HepG2 (cell line): ENCODE measurements at regions not wholly inside any gene's neighbourhood (a gene's known extent, or its start where the extent isn't known, plus 50 kb on each side); places are given as distances from the start of the nearest gene placed in this dataset.

Experiments used
- ATAC-seq: fragments of 200-7000 bp; cut with Tn5 transposase; 3 replicates; pipeline ENCODE4 v1.9.1; 2020; ENCODE audit warnings: mild to moderate bottlenecking, moderate library complexity
- BruUV-seq: library from RNA; stranded (reverse); fragments of 400-500 nt; replicated peaks from 2 replicates; lab custom pipeline; 2021; lab: Mats Ljungman, UMichigan
- CTCF ChIA-PET: fragments of 300-600 bp; formaldehyde crosslinking; extraction: SDS; loops from one replicate; lab custom pipeline; 2021; ENCODE audit warnings: low total read pairs, inconsistent platforms, low intra/inter-chr PET ratio; lab: Yijun Ruan, JAX
- POLR2A ChIA-PET: fragments of 350-600 bp; sonication (Branson Sonifier 250); formaldehyde crosslinking; loops from one replicate; lab custom pipeline; 2020; ENCODE audit warnings: antibody characterized with exemption, inconsistent platforms; lab: Yijun Ruan, JAX
- DNase-seq: peaks from one replicate; pipeline ENCODE4 v3.0.0-alpha.2; 2015; ENCODE audit warnings: low spot score
- FAIRE-seq: peaks from 3 replicates; lab custom pipeline; 2011; peaks lifted over from hg19 to GRCh38; lab: Jason Lieb, UNC
- H2AFZ ChIP-seq: one replicate; pipeline ENCODE4 v1.6.1; 2011; ENCODE audit warnings: low read length, inconsistent platforms
- H3K27ac ChIP-seq: fragments of 300-600 bp; 3 replicates; pipeline ENCODE4 v1.8.0; 2011; ENCODE audit warnings: mixed run types, mild to moderate bottlenecking, mixed read lengths, low read length, inconsistent platforms; ENCODE audit not compliant: insufficient read depth; ENCODE audit errors: extremely low read length
- H3K27me3 ChIP-seq, 2 experiments: fragments of 200-600 bp in 1 of 2; 2 replicates in 1 of 2; 3 replicates in 1 of 2; pipeline versions ENCODE4 v1.6.0 to v1.8.0; 2011; ENCODE audit warnings: low read length in 2 of 2, mild to moderate bottlenecking in 2 of 2, moderate library complexity in 2 of 2, inconsistent platforms in 1 of 2; ENCODE audit not compliant: insufficient read depth in 2 of 2, control insufficient read depth in 1 of 2
- H3K36me3 ChIP-seq, 2 experiments: fragments of 200-600 bp in 1 of 2; replicated peaks in 1 of 2; 2 replicates in 1 of 2; 3 replicates in 1 of 2; pipeline versions ENCODE4 v1.5.1 to v1.8.0; 2011; ENCODE audit warnings: low read length in 2 of 2, inconsistent platforms in 1 of 2; ENCODE audit not compliant: insufficient read depth in 2 of 2, control insufficient read depth in 1 of 2
- H3K4me1 ChIP-seq: 2 replicates; pipeline ENCODE4 v1.5.1; 2012; ENCODE audit warnings: low read length, inconsistent platforms; ENCODE audit not compliant: insufficient read depth
- H3K4me2 ChIP-seq: 2 replicates; pipeline ENCODE4 v1.6.0; 2011; ENCODE audit warnings: low read depth, low read length, inconsistent platforms
- H3K4me3 ChIP-seq, 3 experiments: fragments of 200-600 bp in 1 of 3; sonication (generic), shearing (Covaris generic) in 1 of 3; replicated peaks in 1 of 3; 2 replicates each; pipeline ENCODE4 v1.5.1; 2011 to 2016; ENCODE audit warnings: low read length in 3 of 3, inconsistent platforms in 2 of 3, low read depth in 2 of 3, mild to moderate bottlenecking in 2 of 3, control low read depth in 1 of 3, mixed read lengths in 1 of 3; ENCODE audit not compliant: insufficient read depth in 1 of 3
- H3K79me2 ChIP-seq: one replicate; pipeline ENCODE4 v1.6.1; 2011; ENCODE audit warnings: low read length, inconsistent platforms; ENCODE audit not compliant: insufficient read depth
- H3K9ac ChIP-seq: 2 replicates; pipeline ENCODE4 v1.6.0; 2011; ENCODE audit warnings: mild to moderate bottlenecking, low read depth, low read length, inconsistent platforms; ENCODE audit not compliant: insufficient read depth
- H3K9me3 ChIP-seq: 2 replicates; pipeline ENCODE4 v1.5.1; 2012; ENCODE audit warnings: mild to moderate bottlenecking, low read length
- H4K20me1 ChIP-seq: 2 replicates; pipeline ENCODE4 v1.6.0; 2011; ENCODE audit warnings: inconsistent platforms, mild to moderate bottlenecking, low read length, moderate library complexity; ENCODE audit not compliant: insufficient read depth
- BRD4 ChIP-seq: sonication (generic); formaldehyde crosslinking; IDR thresholded peaks from 2 replicates; pipeline ENCODE4 v1.4.0; 2020; ENCODE audit warnings: missing genetic modification reagents
- CBX1 ChIP-seq: IDR thresholded peaks from one replicate; pipeline ENCODE4 v1.6.1; 2016; ENCODE audit warnings: antibody characterized with exemption, low read depth
- HMGXB4 ChIP-seq, 2 experiments: sonication (generic) in 1 of 2; formaldehyde crosslinking in 1 of 2; IDR thresholded peaks; 2 replicates each; pipeline versions ENCODE4 v1.4.0 to v1.6.1; 2018 to 2020; ENCODE audit warnings: missing genetic modification reagents in 2 of 2, borderline replicate concordance in 1 of 2, low read depth in 1 of 2, mild to moderate bottlenecking in 1 of 2, missing biosample characterization in 1 of 2
- HNF4G ChIP-seq, 2 experiments: sonication (generic) in 1 of 2; formaldehyde crosslinking in 1 of 2; IDR thresholded peaks; 2 replicates each; pipeline versions ENCODE4 v1.4.0 to v1.6.1; 2011 to 2020; ENCODE audit warnings: borderline replicate concordance in 2 of 2, low read depth in 2 of 2, mild to moderate bottlenecking in 2 of 2, low read length in 1 of 2, missing genetic modification reagents in 1 of 2, moderate library complexity in 1 of 2
- IKZF5 ChIP-seq: IDR thresholded peaks from 2 replicates; pipeline ENCODE4 v1.6.1; 2018; ENCODE audit warnings: missing genetic modification reagents, mild to moderate bottlenecking, missing compliant biosample characterization
- MBNL3 ChIP-seq: fragments of 250-450 bp; sonication (Bioruptor Pico); conservative IDR thresholded peaks from 2 replicates; pipeline ENCODE4 v1.8.0; 2022; ENCODE audit warnings: mild to moderate bottlenecking, inconsistent platforms
- RBM22 ChIP-seq: fragments of 200-400 bp; formaldehyde crosslinking; optimal IDR thresholded peaks from 2 replicates; pipeline ENCODE3; 2017; ENCODE audit warnings: mild to moderate bottlenecking, low read length, moderate library complexity
- RXRB ChIP-seq: IDR thresholded peaks from 2 replicates; pipeline ENCODE4 v1.6.1; 2016; ENCODE audit warnings: borderline replicate concordance, missing genetic modification reagents, missing compliant biosample characterization
- SNRNP70 ChIP-seq: fragments of 200-400 bp; formaldehyde crosslinking; IDR thresholded peaks from 2 replicates; pipeline ENCODE4 v1.6.1; 2017; ENCODE audit warnings: mild to moderate bottlenecking, low read depth, low read length, moderate library complexity
- ZMYM3 ChIP-seq: sonication (generic); formaldehyde crosslinking; IDR thresholded peaks from 2 replicates; pipeline ENCODE4 v1.5.1; 2020; ENCODE audit warnings: mild to moderate bottlenecking, missing genetic modification reagents
- ZNF142 ChIP-seq: sonication (generic); formaldehyde crosslinking; IDR thresholded peaks from 2 replicates; pipeline ENCODE4 v1.4.0; 2020; ENCODE audit warnings: missing genetic modification reagents
- ZNF335 ChIP-seq: sonication (generic); formaldehyde crosslinking; IDR thresholded peaks from 2 replicates; pipeline ENCODE4 v1.4.0; 2020; ENCODE audit warnings: missing genetic modification reagents
- ZNF451 ChIP-seq: sonication (generic); formaldehyde crosslinking; IDR thresholded peaks from 2 replicates; pipeline ENCODE4 v1.5.0; 2020; ENCODE audit warnings: mild to moderate bottlenecking, missing genetic modification reagents
- ZNF782 ChIP-seq: sonication (generic); formaldehyde crosslinking; IDR thresholded peaks from 2 replicates; pipeline ENCODE4 v1.4.0; 2020; ENCODE audit warnings: missing genetic modification reagents, mild to moderate bottlenecking, borderline replicate concordance
- ZSCAN20 ChIP-seq: sonication (generic); formaldehyde crosslinking; IDR thresholded peaks from 2 replicates; pipeline ENCODE4 v1.4.0; 2020; ENCODE audit warnings: missing genetic modification reagents, mild to moderate bottlenecking, borderline replicate concordance
- WGBS: methylation state at CpG from one replicate; pipeline ENCODE4 v1.1.6; 2017; ENCODE audit warnings: low lambda C conversion rate; 5-methylcytosine and 5-hydroxymethylcytosine counted together
- in situ Hi-C: cut with HindIII; loops from 2 replicates; pipeline ENCODE4 v1.10.0; 2017; ENCODE audit warnings: low pct_unique_long_range_greater_than_20kb; ENCODE audit not compliant: extremely low pct_ligation_motif_present
- intact Hi-C: fragments of 100-400 bp; cut with micrococcal nuclease; formaldehyde crosslinking; loops from one replicate; pipeline ENCODE4 v1.10.0; 2022; ENCODE audit not compliant: unreplicated experiment

GRCh38 chr13:18949489-18949761, 232.2 kb downstream of the TUBA3C start:
- Histone ChIP-seq H3K4me1 (no peaks in the 10 kb centered on the region), H3K27me3 (no peaks in the 10 kb centered on the region), H3K4me3 (no peak overlapping the region), H3K4me2 (no peak overlapping the region), H3K9ac (no peak overlapping the region), H3K36me3 (no peaks in the 10 kb centered on the region), H3K79me2 (no peaks in the 10 kb centered on the region), H4K20me1 (no peaks in the 10 kb centered on the region), H3K9me3 (peaks cover 34% of the 10 kb centered on the region), H3K27ac (no peak overlapping the region), H2AFZ (no peak overlapping the region)
- ChIA-PET CTCF (no interaction called here), POLR2A (no interaction called here)
- intact Hi-C loops, result no loop called here
- TF ChIP-seq ZMYM3 (no peak), BRD4 (no peak), CBX1 (no peak), HMGXB4 (CRISPR knock-in tag; IDR thresholded peaks at IDR 0.05; ENCODE audit: borderline replicate concordance in 1 of 2, low read depth in 1 of 2) (no peak), ZNF142 (CRISPR knock-in tag) (no peak), HNF4G (IDR thresholded peaks at IDR 0.05; ENCODE audit: borderline replicate concordance, low read depth, low read length) (no peak), HNF4G (CRISPR knock-in tag; IDR thresholded peaks at IDR 0.05; ENCODE audit: borderline replicate concordance, low read depth) (no peak), ZNF335 (CRISPR knock-in tag) (no peak), ZNF451 (CRISPR knock-in tag) (no peak), SNRNP70 (no peak), ZNF782 (CRISPR knock-in tag) (no peak), MBNL3 (CRISPR knock-in tag) (no peak), RXRB (CRISPR knock-in tag) (no peak), ZSCAN20 (CRISPR knock-in tag) (no peak), RBM22 (no peak), IKZF5 (no peak)
- FAIRE-seq, result no peak
- no peak for DNase-seq
- no TSS peak for BruUV-seq
- in situ Hi-C loops, result no loop called here
- 7% methylated on average over 4 of the region's 9 CpGs for WGBS
- ATAC-seq, result no peak
